NCI-H524 (cell line): ENCODE measurements at regions not wholly inside any gene's neighbourhood (a gene's known extent, or its start where the extent isn't known, plus 50 kb on each side); places are given as distances from the start of the nearest gene placed in this dataset.

ENCODE experiments used
- DNase-seq, 2 experiments: peaks; one replicate each; lab custom pipeline; 2025; lab: John Stamatoyannopoulos, UW

GRCh38 chr6:40973304-40973703 lies 65.7 kb downstream of the UNC5CL start:
- DNase-seq: no peak

GRCh38 chr6:40972814-40973213 lies 66.2 kb downstream of the UNC5CL start:
- no peak for DNase-seq

GRCh38 chr6:40972190-40972589 lies 66.8 kb downstream of the UNC5CL start:
- no peak for DNase-seq

- no peak for DNase-seq
These were observed 70.3 kb downstream of the UNC5CL start for GRCh38 chr6:40968620-40969164.

GRCh38 chr6:40966860-40967259 lies 72.2 kb downstream of the UNC5CL start:
- no peak for DNase-seq

GRCh38 chr6:40965046-40965445 lies 74.0 kb downstream of the UNC5CL start:
- DNase-seq: no peak

GRCh38 chr6:40963019-40963418 lies 76.0 kb downstream of the UNC5CL start:
- no peak for DNase-seq

- DNase-seq: no peak
These were observed 76.8 kb downstream of the UNC5CL start for GRCh38 chr6:40962241-40962640.

GRCh38 chr6:40961831-40962230 lies 77.2 kb downstream of the UNC5CL start:
- no peak for DNase-seq

GRCh38 chr6:40960742-40961430 lies 78.1 kb downstream of the UNC5CL start:
- DNase-seq: peak in 1 of 2 experiments; percentile 36

- DNase-seq: no peak
These were observed 79.2 kb downstream of the UNC5CL start for GRCh38 chr6:40959781-40960327.

- no peak for DNase-seq
These were observed 80.3 kb downstream of the UNC5CL start for GRCh38 chr6:40958738-40959137.

- DNase-seq: no peak
These were observed 81.2 kb downstream of the UNC5CL start for GRCh38 chr6:40957616-40958492.

- DNase-seq: no peak
These were observed 82.1 kb downstream of the UNC5CL start for GRCh38 chr6:40956936-40957335.

- DNase-seq: no peak
These were observed 83.9 kb downstream of the UNC5CL start for GRCh38 chr6:40955178-40955545.

- DNase-seq: no peak
These were observed 84.4 kb downstream of the UNC5CL start for GRCh38 chr6:40954446-40955177.

GRCh38 chr6:40953486-40953885 lies 85.5 kb downstream of the UNC5CL start:
- DNase-seq: no peak

GRCh38 chr6:40950986-40951698 lies 87.9 kb downstream of the UNC5CL start:
- DNase-seq: no peak

GRCh38 chr6:40948570-40948969 lies 90.5 kb downstream of the UNC5CL start:
- no peak for DNase-seq

GRCh38 chr6:40947876-40948526 lies 91.0 kb downstream of the UNC5CL start:
- no peak for DNase-seq

- DNase-seq: no peak
These were observed 92.2 kb downstream of the UNC5CL start for GRCh38 chr6:40946738-40947301.
